IMR-90 (cell line): ENCODE measurements at regions not wholly inside any gene's neighbourhood (a gene's known extent, or its start where the extent isn't known, plus 50 kb on each side); places are given as distances from the start of the nearest gene placed in this dataset.

Source experiments
- ATAC-seq: fragments of 200-7000 bp; cut with Tn5 transposase; 2 replicates; pipeline ENCODE4 v1.9.1; 2020; ENCODE audit warnings: low read depth, mild to moderate bottlenecking, moderate library complexity
- BruUV-seq: library from RNA; stranded (reverse); fragments of 400-500 nt; replicated peaks from 2 replicates; lab custom pipeline; 2021; lab: Mats Ljungman, UMichigan
- CTCF ChIA-PET: fragments of 300-600 bp; formaldehyde crosslinking; extraction: SDS; loops from one replicate; lab custom pipeline; 2021; ENCODE audit warnings: antibody characterized with exemption; lab: Yijun Ruan, JAX
- POLR2A ChIA-PET: fragments of 300-600 bp; sonication (Branson Sonifier 250); formaldehyde crosslinking; loops from one replicate; lab custom pipeline; 2022; ENCODE audit warnings: antibody characterized with exemption; ENCODE audit not compliant: unreplicated experiment; lab: Charles Lee
- DNase-seq: peaks from one replicate; pipeline ENCODE4 v3.0.0; 2013
- H2AFZ ChIP-seq: replicated peaks from 2 replicates; pipeline ENCODE3; 2013; ENCODE audit warnings: low read length, mild to moderate bottlenecking; ENCODE audit not compliant: poor library complexity
- H2AK5ac ChIP-seq: 2 replicates; pipeline ENCODE4 v1.6.1; 2013; ENCODE audit warnings: low read depth, low read length, inconsistent platforms
- H2AK9ac ChIP-seq: replicated peaks from 2 replicates; pipeline ENCODE3; 2013; ENCODE audit warnings: mild to moderate bottlenecking, low read depth, low read length, moderate library complexity; ENCODE audit not compliant: poor library complexity
- H2BK120ac ChIP-seq: 2 replicates; pipeline ENCODE4 v1.6.1; 2013; ENCODE audit warnings: low read depth, low read length, inconsistent platforms
- H2BK15ac ChIP-seq: 3 replicates; pipeline ENCODE4 v1.6.1; 2013; ENCODE audit warnings: low read depth, low read length, inconsistent platforms
- H2BK20ac ChIP-seq: 2 replicates; pipeline ENCODE4 v1.6.1; 2013; ENCODE audit warnings: low read depth, mild to moderate bottlenecking, inconsistent platforms, low read length, moderate library complexity
- H2BK5ac ChIP-seq: 2 replicates; pipeline ENCODE4 v1.6.1; 2013; ENCODE audit warnings: mild to moderate bottlenecking, low read depth, low read length, inconsistent platforms; ENCODE audit not compliant: poor library complexity, severe bottlenecking
- H3K14ac ChIP-seq: replicated peaks from 2 replicates; pipeline ENCODE4 v1.6.1; 2013; ENCODE audit warnings: low read depth, low read length, inconsistent platforms
- H3K18ac ChIP-seq: 2 replicates; pipeline ENCODE4 v1.6.1; 2013; ENCODE audit warnings: low read depth, low read length, control low read depth
- H3K23ac ChIP-seq: 2 replicates; pipeline ENCODE4 v1.6.1; 2013; ENCODE audit warnings: low read depth, low read length, inconsistent platforms
- H3K27ac ChIP-seq: 2 replicates; pipeline ENCODE4 v1.5.1; 2013; ENCODE audit warnings: mild to moderate bottlenecking, control low read depth, low read length; ENCODE audit not compliant: insufficient read depth
- H3K27me3 ChIP-seq: 2 replicates; pipeline ENCODE4 v1.6.1; 2013; ENCODE audit warnings: low read length; ENCODE audit not compliant: control insufficient read depth, insufficient read depth
- H3K36me3 ChIP-seq: 2 replicates; pipeline ENCODE4 v1.6.1; 2013; ENCODE audit warnings: low read length, mixed read lengths; ENCODE audit not compliant: control insufficient read depth, insufficient read depth
- H3K4ac ChIP-seq: 2 replicates; pipeline ENCODE4 v1.6.1; 2013; ENCODE audit warnings: low read depth, low read length, inconsistent platforms
- H3K4me1 ChIP-seq: 2 replicates; pipeline ENCODE4 v1.6.1; 2013; ENCODE audit warnings: low read length, mixed read lengths; ENCODE audit not compliant: control insufficient read depth, insufficient read depth
- H3K4me2 ChIP-seq: 2 replicates; pipeline ENCODE4 v1.6.1; 2013; ENCODE audit warnings: low read depth, mild to moderate bottlenecking, control low read depth, low read length, moderate library complexity
- H3K4me3 ChIP-seq: 2 replicates; pipeline ENCODE4 v1.5.1; 2013; ENCODE audit warnings: low read depth, mild to moderate bottlenecking, control low read depth, low read length, moderate library complexity; ENCODE audit not compliant: insufficient read depth
- H3K56ac ChIP-seq: 2 replicates; pipeline ENCODE4 v1.6.1; 2013; ENCODE audit warnings: low read length, inconsistent platforms; ENCODE audit not compliant: insufficient read depth; ENCODE audit errors: extremely low read depth
- H3K79me1 ChIP-seq, 2 experiments: 2 replicates each; pipeline ENCODE4 v1.6.1; 2013; ENCODE audit warnings: low read length in 2 of 2, inconsistent platforms in 1 of 2, low read depth in 1 of 2
- H3K9ac ChIP-seq: 2 replicates; pipeline ENCODE4 v1.6.1; 2013; ENCODE audit warnings: low read depth, low read length, control low read depth
- H3K9me1 ChIP-seq: 2 replicates; pipeline ENCODE4 v1.6.1; 2013; ENCODE audit warnings: low read length, inconsistent platforms; ENCODE audit not compliant: insufficient read depth
- H3K9me3 ChIP-seq: 2 replicates; pipeline ENCODE4 v1.6.1; 2013; ENCODE audit warnings: low read length; ENCODE audit not compliant: control insufficient read depth, insufficient read depth
- H4K20me1 ChIP-seq: 2 replicates; pipeline ENCODE4 v1.6.1; 2013; ENCODE audit warnings: low read length, inconsistent platforms; ENCODE audit not compliant: insufficient read depth
- H4K5ac ChIP-seq: 2 replicates; pipeline ENCODE4 v1.6.1; 2013; ENCODE audit warnings: mild to moderate bottlenecking, low read depth, low read length, control low read depth
- H4K8ac ChIP-seq, 2 experiments: 2 replicates each; pipeline ENCODE4 v1.6.1; 2013; ENCODE audit warnings: low read depth in 2 of 2, low read length in 2 of 2, control low read depth in 1 of 2, inconsistent platforms in 1 of 2
- H4K91ac ChIP-seq: 2 replicates; pipeline ENCODE4 v1.6.1; 2013; ENCODE audit warnings: low read depth, low read length, inconsistent platforms; ENCODE audit not compliant: insufficient read depth
- BHLHE40 ChIP-seq: fragments of 150-350 bp; IDR thresholded peaks from 2 replicates; pipeline ENCODE4 v1.6.1; 2016; ENCODE audit warnings: mild to moderate bottlenecking, low read depth, low read length
- CEBPB ChIP-seq: IDR thresholded peaks from 2 replicates; pipeline ENCODE4 v1.6.1; 2012; ENCODE audit warnings: low read depth, low read length, improper control_type of control experiment
- CHD1 ChIP-seq: IDR thresholded peaks from 2 replicates; pipeline ENCODE4 v1.6.1; 2012; ENCODE audit warnings: low read depth, low read length, improper control_type of control experiment
- CTCF ChIP-seq: conservative IDR thresholded peaks from 2 replicates; pipeline ENCODE4 v1.5.1; 2012; ENCODE audit warnings: mild to moderate bottlenecking, low read depth, low read length, improper control_type of control experiment
- ELK1 ChIP-seq: fragments of 150-350 bp; IDR thresholded peaks from 2 replicates; pipeline ENCODE4 v1.6.1; 2016; ENCODE audit warnings: low read depth, mild to moderate bottlenecking, low read length, moderate library complexity, borderline replicate concordance
- FOS ChIP-seq: fragments of 150-350 bp; IDR thresholded peaks from 2 replicates; pipeline ENCODE4 v1.6.1; 2016; ENCODE audit warnings: low read depth, low read length
- MAFK ChIP-seq: IDR thresholded peaks from 2 replicates; pipeline ENCODE4 v1.6.1; 2012; ENCODE audit warnings: low read depth, low read length, improper control_type of control experiment
- MAZ ChIP-seq: IDR thresholded peaks from 2 replicates; pipeline ENCODE4 v1.6.1; 2012; ENCODE audit warnings: low read depth, mild to moderate bottlenecking, low read length, improper control_type of control experiment, moderate library complexity, borderline replicate concordance
- MXI1 ChIP-seq: IDR thresholded peaks from 2 replicates; pipeline ENCODE4 v1.6.1; 2012; ENCODE audit warnings: low read depth, mild to moderate bottlenecking, low read length, moderate library complexity, borderline replicate concordance
- NFE2L2 ChIP-seq: fragments of 150-350 bp; IDR thresholded peaks from 2 replicates; pipeline ENCODE4 v1.6.1; 2016; ENCODE audit warnings: low read depth, mild to moderate bottlenecking, low read length
- POLR2A ChIP-seq: IDR thresholded peaks from 2 replicates; pipeline ENCODE4 v1.6.1; 2012; ENCODE audit warnings: mild to moderate bottlenecking, low read depth, low read length
- RAD21 ChIP-seq: IDR thresholded peaks from 2 replicates; pipeline ENCODE4 v1.6.1; 2012; ENCODE audit warnings: low read length, improper control_type of control experiment
- RCOR1 ChIP-seq: IDR thresholded peaks from 2 replicates; pipeline ENCODE4 v1.6.1; 2012; ENCODE audit warnings: mild to moderate bottlenecking, low read length, improper control_type of control experiment; ENCODE audit not compliant: insufficient replicate concordance
- RFX5 ChIP-seq: IDR thresholded peaks from 2 replicates; pipeline ENCODE4 v1.8.0; 2012; ENCODE audit warnings: low read depth, mild to moderate bottlenecking, low read length, moderate library complexity
- SMC3 ChIP-seq: fragments of 150-350 bp; IDR thresholded peaks from 2 replicates; pipeline ENCODE4 v1.6.1; 2016; ENCODE audit warnings: low read depth, mild to moderate bottlenecking, antibody characterized with exemption, low read length, moderate library complexity
- USF2 ChIP-seq: fragments of 150-350 bp; IDR thresholded peaks from 2 replicates; pipeline ENCODE4 v1.6.1; 2017; ENCODE audit warnings: mild to moderate bottlenecking, antibody characterized with exemption, low read length, low read depth
- whole genome bisulfite sequencing, 2 experiments: methylation state at CpG; one replicate each; pipeline versions ENCODE4 v1.1.5 to v1.1.7; 2013; ENCODE audit warnings: missing lambda C conversion rate in 2 of 2; ENCODE audit not compliant: insufficient read length in 1 of 2; ENCODE audit errors: extremely low coverage in 2 of 2; 5-methylcytosine and 5-hydroxymethylcytosine counted together
- dilution Hi-C: fragments of 300-500 bp; cut with HindIII; formaldehyde crosslinking; loops from one replicate; pipeline ENCODE4 v1.14.3; 2018; ENCODE audit warnings: low sequenced_read_pairs; ENCODE audit not compliant: unreplicated experiment
- in situ Hi-C: fragments of 300-500 bp; cut with MboI; formaldehyde crosslinking; loops from 3 replicates; pipeline ENCODE4 v1.14.3; 2019; ENCODE audit warnings: low sequenced_read_pairs, inconsistent platforms, mixed read lengths
- intact Hi-C: fragments of 100-400 bp; cut with micrococcal nuclease; formaldehyde crosslinking; loops from 2 replicates; pipeline ENCODE4 v1.10.0; 2022

- no peaks in the 10 kb centered on the region for H3K79me1 ChIP-seq
- peak; percentile 90 for DNase-seq
- H2AK5ac ChIP-seq, result peak overlapping the region; percentile 16; the same call in 1 of the 2 replicates
- no peaks in the 10 kb centered on the region for H3K36me3 ChIP-seq
- POLR2A ChIA-PET, result no interaction called here
- 0 out of 2 replicates have a peak, but pooled peaks have one; percentile 5 for TF ChIP-seq FOS
- TF ChIP-seq CEBPB, result peak; percentile 86
- TF ChIP-seq MXI1, result no peak
- TF ChIP-seq MAFK, result peak; percentile 80
- no peak for TF ChIP-seq USF2
- 0 out of 2 replicates have a peak, but pooled peaks have one; percentile 12 for TF ChIP-seq NFE2L2
- TF ChIP-seq SMC3, result no peak
- TF ChIP-seq BHLHE40, result no peak
- TF ChIP-seq POLR2A, result no peak; the same call in 1 of the 2 replicates
- TF ChIP-seq ELK1, result no peak
- no peak for TF ChIP-seq CTCF
- no peak for TF ChIP-seq RFX5
- no peak for TF ChIP-seq CHD1
- no peak for TF ChIP-seq RAD21
- TF ChIP-seq RCOR1, result no peak
- no peak for TF ChIP-seq MAZ
- in situ Hi-C loops (no loop called here), dilution Hi-C loops (no loop called here), intact Hi-C loops (loop anchor here (5.0 kb wide), 1 partner anchor 205 kb away; no protein-coding TSS in a partner anchor)
- BruUV-seq, result no TSS peak
- H3K23ac ChIP-seq, result peak overlapping the region; percentile 21; the same call in 1 of the 2 replicates
- no peak overlapping the region for H3K9ac ChIP-seq
- H3K4me3 ChIP-seq, result no peak overlapping the region
- no peaks in the 10 kb centered on the region for H3K9me1 ChIP-seq
- peak overlapping the region; percentile 87 for H2BK5ac ChIP-seq
- no peak overlapping the region for H2AK9ac ChIP-seq
- H3K27me3 ChIP-seq, result no peaks in the 10 kb centered on the region
- H3K27ac ChIP-seq, result no peak overlapping the region
- H3K4me1 ChIP-seq, result peaks cover 2% of the 10 kb centered on the region; the same call in 1 of the 2 replicates
- H4K8ac ChIP-seq, result peak overlapping the region; percentile 33 to 81
- ATAC-seq, result peak; percentile 68
- H3K4ac ChIP-seq, result peak overlapping the region; percentile 82; the same call in 1 of the 2 replicates
- H3K18ac ChIP-seq, result peak overlapping the region; percentile 86; the same call in 1 of the 2 replicates
- no peaks in the 10 kb centered on the region for H4K20me1 ChIP-seq
- H3K4me2 ChIP-seq, result peak overlapping the region; percentile 22; the same call in 1 of the 2 replicates
- peak overlapping the region; percentile 83 for H4K91ac ChIP-seq
- H4K5ac ChIP-seq, result peak overlapping the region; percentile 41; the same call in 1 of the 2 replicates
- peak overlapping the region; percentile 49 for H3K56ac ChIP-seq
- no peaks in the 10 kb centered on the region for H3K9me3 ChIP-seq
- H2BK20ac ChIP-seq, result peak overlapping the region; percentile 93
- peak overlapping the region; percentile 0; the same call in 1 of the 3 replicates for H2BK15ac ChIP-seq
- H2AFZ ChIP-seq, result no peak overlapping the region
- CTCF ChIA-PET, result interaction anchor here (0.5 kb wide), 1 partner anchor 343 kb away, joined by 3 read pairs; no protein-coding TSS in a partner anchor
- H3K14ac ChIP-seq, result peak overlapping the region; percentile 53
- peak overlapping the region; percentile 91 for H2BK120ac ChIP-seq
- WGBS, 2 experiments, result no CpG with 5 or more reads among the region's 2 CpGs
Observed at GRCh38 chr18:40867459-40867858, 1087.6 kb upstream of the PIK3C3 start.
